ENCODE measurements at regions not wholly inside any gene's neighbourhood (a gene's known extent, or its start where the extent isn't known, plus 50 kb on each side); places are given as distances from the start of the nearest gene placed in this dataset.

- TF ChIP-seq, protein P1, sequence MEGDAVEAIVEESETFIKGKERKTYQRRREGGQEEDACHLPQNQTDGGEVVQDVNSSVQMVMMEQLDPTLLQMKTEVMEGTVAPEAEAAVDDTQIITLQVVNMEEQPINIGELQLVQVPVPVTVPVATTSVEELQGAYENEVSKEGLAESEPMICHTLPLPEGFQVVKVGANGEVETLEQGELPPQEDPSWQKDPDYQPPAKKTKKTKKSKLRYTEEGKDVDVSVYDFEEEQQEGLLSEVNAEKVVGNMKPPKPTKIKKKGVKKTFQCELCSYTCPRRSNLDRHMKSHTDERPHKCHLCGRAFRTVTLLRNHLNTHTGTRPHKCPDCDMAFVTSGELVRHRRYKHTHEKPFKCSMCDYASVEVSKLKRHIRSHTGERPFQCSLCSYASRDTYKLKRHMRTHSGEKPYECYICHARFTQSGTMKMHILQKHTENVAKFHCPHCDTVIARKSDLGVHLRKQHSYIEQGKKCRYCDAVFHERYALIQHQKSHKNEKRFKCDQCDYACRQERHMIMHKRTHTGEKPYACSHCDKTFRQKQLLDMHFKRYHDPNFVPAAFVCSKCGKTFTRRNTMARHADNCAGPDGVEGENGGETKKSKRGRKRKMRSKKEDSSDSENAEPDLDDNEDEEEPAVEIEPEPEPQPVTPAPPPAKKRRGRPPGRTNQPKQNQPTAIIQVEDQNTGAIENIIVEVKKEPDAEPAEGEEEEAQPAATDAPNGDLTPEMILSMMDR (IDR thresholded peaks at IDR 0.05), result no peak
- no peak for TF ChIP-seq POLR2A (IDR thresholded peaks at IDR 0.05)
Observed at GRCh38 chr14:27546111-27546510, 948.3 kb upstream of the NOVA1 start.

All from heart left ventricle (tissue), 13 donors.